Fibroblast of lung (primary cell): ENCODE measurements at regions not wholly inside any gene's neighbourhood (a gene's known extent, or its start where the extent isn't known, plus 50 kb on each side); places are given as distances from the start of the nearest gene placed in this dataset.

Source experiments
- DNase-seq, 2 donors: peaks; one replicate each; pipeline versions ENCODE4 v3.0.0 to v3.0.0-alpha.2; 2010; ENCODE audit warnings: low read depth in 2 of 2
- H2AFZ ChIP-seq: 2 replicates; pipeline ENCODE4 v1.5.1; 2012; ENCODE audit warnings: low read length, control low read depth, inconsistent platforms
- H3K27ac ChIP-seq: 2 replicates; pipeline ENCODE4 v1.5.1; 2011; ENCODE audit warnings: low read length, control low read depth; ENCODE audit not compliant: insufficient read depth
- H3K27me3 ChIP-seq: 2 replicates; pipeline ENCODE4 v1.5.1; 2011; ENCODE audit warnings: mild to moderate bottlenecking, low read length; ENCODE audit not compliant: control insufficient read depth, insufficient read depth
- H3K36me3 ChIP-seq: 2 replicates; pipeline ENCODE4 v1.5.1; 2011; ENCODE audit warnings: low read length; ENCODE audit not compliant: control insufficient read depth, insufficient read depth
- H3K4me1 ChIP-seq: 2 replicates; pipeline ENCODE4 v1.5.1; 2011; ENCODE audit warnings: low read length; ENCODE audit not compliant: control insufficient read depth, insufficient read depth; ENCODE audit errors: extremely low read depth
- H3K4me2 ChIP-seq: 2 replicates; pipeline ENCODE4 v1.5.1; 2011; ENCODE audit warnings: low read length, control low read depth; ENCODE audit not compliant: insufficient read depth; ENCODE audit errors: extremely low read depth
- H3K4me3 ChIP-seq, 4 experiments: fragments of 200-600 bp in 1 of 4; sonication (generic) in 1 of 4; replicated peaks in 1 of 4; 2 replicates each; pipeline ENCODE4 v1.5.1; 2011 to 2016; ENCODE audit warnings: low read length in 4 of 4, low read depth in 3 of 4, mild to moderate bottlenecking in 3 of 4, control low read depth in 2 of 4, inconsistent platforms in 1 of 4, mixed read lengths in 1 of 4; ENCODE audit not compliant: insufficient read depth in 1 of 4; ENCODE audit errors: control extremely low read depth in 1 of 4
- H3K79me2 ChIP-seq: 2 replicates; pipeline ENCODE4 v1.5.1; 2012; ENCODE audit warnings: mild to moderate bottlenecking, low read length, inconsistent platforms; ENCODE audit not compliant: control insufficient read depth, insufficient read depth
- H3K9ac ChIP-seq: 2 replicates; pipeline ENCODE4 v1.5.1; 2011; ENCODE audit warnings: mild to moderate bottlenecking, low read length, control low read depth; ENCODE audit not compliant: insufficient read depth
- H3K9me3 ChIP-seq: 2 replicates; pipeline ENCODE4 v1.5.1; 2012; ENCODE audit warnings: low read depth, low read length; ENCODE audit not compliant: control insufficient read depth, insufficient read depth
- H4K20me1 ChIP-seq: 2 replicates; pipeline ENCODE4 v1.5.1; 2011; ENCODE audit warnings: low read length; ENCODE audit not compliant: control insufficient read depth, insufficient read depth; ENCODE audit errors: extremely low read depth
- EZH2 ChIP-seq: IDR thresholded peaks from 2 replicates; pipeline ENCODE4 v1.5.1; 2012; ENCODE audit warnings: low read length, control low read depth, mild to moderate bottlenecking; ENCODE audit errors: missing control alignments
- TF ChIP-seq, protein P1 (sequence below), 2 donors: IDR thresholded peaks in 1 of 2; conservative IDR thresholded peaks in 1 of 2; 1 replicate in 1 of 2; 2 replicates in 1 of 2; pipeline ENCODE4 v1.5.1; 2011 to 2012; ENCODE audit warnings: low read length in 2 of 2, control low read depth in 1 of 2, inconsistent platforms in 1 of 2, low read depth in 1 of 2, mild to moderate bottlenecking in 1 of 2

DNA sequence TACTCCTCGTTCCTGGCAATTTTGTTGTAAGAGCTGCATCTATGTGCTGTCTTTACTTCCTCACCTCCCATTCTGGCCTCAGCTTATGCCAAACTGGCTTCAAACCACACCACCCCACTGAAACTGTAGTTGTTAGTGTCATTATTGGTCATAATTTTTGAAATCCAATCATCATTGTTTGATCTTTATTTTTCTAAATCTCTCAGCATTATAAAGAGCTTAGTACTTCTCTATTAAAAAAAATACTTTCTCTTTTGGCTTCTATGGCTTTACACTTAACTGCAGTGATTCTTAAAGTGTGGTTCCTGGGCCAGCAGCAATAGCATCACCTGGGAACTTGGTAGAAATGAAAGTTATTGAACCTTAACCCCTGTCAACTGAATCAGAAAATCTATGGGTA lies 83.5 kb upstream of the GRPR start:
- no peaks in the 10 kb centered on the region for H4K20me1 ChIP-seq
- H3K4me1 ChIP-seq: no peaks in the 10 kb centered on the region
- H3K36me3 ChIP-seq: no peaks in the 10 kb centered on the region
- H2AFZ ChIP-seq: no peak overlapping the region
- H3K4me2 ChIP-seq: no peak overlapping the region
- no peaks in the 10 kb centered on the region for H3K9me3 ChIP-seq
- H3K9ac ChIP-seq: no peak overlapping the region
- DNase-seq: no peak
- H3K79me2 ChIP-seq: no peaks in the 10 kb centered on the region
- H3K27ac ChIP-seq: no peak overlapping the region
- H3K4me3 ChIP-seq: no peak overlapping the region
- H3K27me3 ChIP-seq: no peaks in the 10 kb centered on the region
- TF ChIP-seq, protein P1, sequence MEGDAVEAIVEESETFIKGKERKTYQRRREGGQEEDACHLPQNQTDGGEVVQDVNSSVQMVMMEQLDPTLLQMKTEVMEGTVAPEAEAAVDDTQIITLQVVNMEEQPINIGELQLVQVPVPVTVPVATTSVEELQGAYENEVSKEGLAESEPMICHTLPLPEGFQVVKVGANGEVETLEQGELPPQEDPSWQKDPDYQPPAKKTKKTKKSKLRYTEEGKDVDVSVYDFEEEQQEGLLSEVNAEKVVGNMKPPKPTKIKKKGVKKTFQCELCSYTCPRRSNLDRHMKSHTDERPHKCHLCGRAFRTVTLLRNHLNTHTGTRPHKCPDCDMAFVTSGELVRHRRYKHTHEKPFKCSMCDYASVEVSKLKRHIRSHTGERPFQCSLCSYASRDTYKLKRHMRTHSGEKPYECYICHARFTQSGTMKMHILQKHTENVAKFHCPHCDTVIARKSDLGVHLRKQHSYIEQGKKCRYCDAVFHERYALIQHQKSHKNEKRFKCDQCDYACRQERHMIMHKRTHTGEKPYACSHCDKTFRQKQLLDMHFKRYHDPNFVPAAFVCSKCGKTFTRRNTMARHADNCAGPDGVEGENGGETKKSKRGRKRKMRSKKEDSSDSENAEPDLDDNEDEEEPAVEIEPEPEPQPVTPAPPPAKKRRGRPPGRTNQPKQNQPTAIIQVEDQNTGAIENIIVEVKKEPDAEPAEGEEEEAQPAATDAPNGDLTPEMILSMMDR (conservative IDR thresholded peaks at IDR 0.05 in 1 of 2, IDR thresholded peaks at IDR 0.05 in 1 of 2; ENCODE audit: low read depth in 1 of 2, low read length in 2 of 2): no peak
- no peak for TF ChIP-seq EZH2

DNA sequence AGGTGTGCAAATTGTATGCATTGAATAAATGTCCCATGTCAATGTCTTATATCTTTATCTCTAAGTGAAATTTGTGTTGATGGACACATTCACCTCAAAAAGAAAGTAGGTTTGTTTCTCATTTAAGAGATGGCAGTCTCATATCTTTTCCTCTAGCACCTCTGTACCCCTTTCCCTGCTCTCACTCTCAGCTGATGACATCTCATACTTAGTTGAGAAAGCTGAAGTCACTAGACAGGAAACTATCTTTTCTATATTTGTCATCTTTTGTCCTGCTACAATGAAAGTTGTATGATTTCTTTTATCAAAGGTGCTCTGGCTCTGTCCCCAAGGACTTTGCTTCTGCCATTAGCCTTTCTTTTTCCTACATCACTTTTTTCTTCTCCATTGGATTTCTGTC lies 84.0 kb upstream of the GRPR start:
- no peaks in the 10 kb centered on the region for H4K20me1 ChIP-seq
- H3K79me2 ChIP-seq: no peaks in the 10 kb centered on the region
- H3K36me3 ChIP-seq: no peaks in the 10 kb centered on the region
- no peaks in the 10 kb centered on the region for H3K4me1 ChIP-seq
- H3K27ac ChIP-seq: no peak overlapping the region
- H2AFZ ChIP-seq: no peak overlapping the region
- TF ChIP-seq, protein P1 (conservative IDR thresholded peaks at IDR 0.05 in 1 of 2, IDR thresholded peaks at IDR 0.05 in 1 of 2; ENCODE audit: low read depth in 1 of 2, low read length in 2 of 2): no peak
- no peak for TF ChIP-seq EZH2
- no peaks in the 10 kb centered on the region for H3K9me3 ChIP-seq
- H3K4me2 ChIP-seq: no peak overlapping the region
- DNase-seq: no peak
- no peak overlapping the region for H3K9ac ChIP-seq
- no peaks in the 10 kb centered on the region for H3K27me3 ChIP-seq
- no peak overlapping the region for H3K4me3 ChIP-seq

DNA sequence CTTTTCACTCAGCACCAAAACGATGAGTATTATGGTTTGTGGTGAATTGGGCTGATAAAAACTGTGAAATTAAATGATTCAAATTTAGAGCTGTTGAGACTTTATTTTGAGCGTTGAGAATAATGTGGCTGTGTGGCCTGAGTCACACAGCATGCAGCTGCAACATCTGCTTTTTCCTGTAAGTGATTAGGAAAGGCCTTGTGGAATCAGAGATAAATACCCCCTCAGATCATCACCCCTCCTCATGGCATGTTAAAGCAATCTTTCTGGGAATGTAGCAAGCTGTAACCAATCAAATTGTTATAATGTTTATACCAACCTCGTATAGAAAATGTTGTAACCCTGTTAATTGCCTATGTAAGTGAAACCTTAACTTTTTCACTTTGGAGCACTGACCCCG lies 90.0 kb upstream of the GRPR start:
- H3K27ac ChIP-seq: no peak overlapping the region
- H3K9ac ChIP-seq: no peak overlapping the region
- no peaks in the 10 kb centered on the region for H3K36me3 ChIP-seq
- TF ChIP-seq EZH2: no peak
- no peaks in the 10 kb centered on the region for H3K9me3 ChIP-seq
- no peaks in the 10 kb centered on the region for H3K27me3 ChIP-seq
- H4K20me1 ChIP-seq: no peaks in the 10 kb centered on the region
- peak; percentile 50 to 71 for DNase-seq
- no peak overlapping the region for H3K4me3 ChIP-seq
- no peaks in the 10 kb centered on the region for H3K4me1 ChIP-seq
- no peak overlapping the region for H2AFZ ChIP-seq
- no peaks in the 10 kb centered on the region for H3K79me2 ChIP-seq
- no peak overlapping the region for H3K4me2 ChIP-seq
